HAP-1 (cell line): ENCODE measurements at regions not wholly inside any gene's neighbourhood (a gene's known extent, or its start where the extent isn't known, plus 50 kb on each side); places are given as distances from the start of the nearest gene placed in this dataset.

Experiments
- DNase-seq, 2 experiments: peaks; one replicate each; pipeline ENCODE4 v3.0.0-alpha.2; 2016 to 2020; ENCODE audit warnings: low spot score in 2 of 2
- H3K27me3 ChIP-seq: fragments of 250-450 bp; sonication (Bioruptor Pico); 2 replicates; pipeline ENCODE4 v1.5.1; 2020; ENCODE audit warnings: low read depth, mild to moderate bottlenecking, moderate library complexity
- H3K36me3 ChIP-seq: fragments of 250-450 bp; sonication (Bioruptor Pico); replicated peaks from 2 replicates; pipeline ENCODE4 v1.5.1; 2020; ENCODE audit warnings: mild to moderate bottlenecking
- H3K4me1 ChIP-seq: fragments of 250-450 bp; sonication (Bioruptor Pico); 2 replicates; pipeline ENCODE4 v1.5.1; 2020; ENCODE audit warnings: mild to moderate bottlenecking
- H3K4me3 ChIP-seq: fragments of 250-450 bp; sonication (Bioruptor Pico); 2 replicates; pipeline ENCODE4 v1.5.1; 2020; ENCODE audit warnings: mild to moderate bottlenecking, moderate library complexity
- H3K9me3 ChIP-seq: fragments of 250-450 bp; sonication (Bioruptor Pico); 2 replicates; pipeline ENCODE4 v1.5.1; 2020; ENCODE audit warnings: mild to moderate bottlenecking, moderate library complexity
- in situ Hi-C: fragments of 300-500 bp; cut with MboI; formaldehyde crosslinking; loops from 3 replicates; pipeline ENCODE4 v1.14.3; 2020; ENCODE audit warnings: low sequenced_read_pairs, inconsistent platforms, mixed read lengths

DNA sequence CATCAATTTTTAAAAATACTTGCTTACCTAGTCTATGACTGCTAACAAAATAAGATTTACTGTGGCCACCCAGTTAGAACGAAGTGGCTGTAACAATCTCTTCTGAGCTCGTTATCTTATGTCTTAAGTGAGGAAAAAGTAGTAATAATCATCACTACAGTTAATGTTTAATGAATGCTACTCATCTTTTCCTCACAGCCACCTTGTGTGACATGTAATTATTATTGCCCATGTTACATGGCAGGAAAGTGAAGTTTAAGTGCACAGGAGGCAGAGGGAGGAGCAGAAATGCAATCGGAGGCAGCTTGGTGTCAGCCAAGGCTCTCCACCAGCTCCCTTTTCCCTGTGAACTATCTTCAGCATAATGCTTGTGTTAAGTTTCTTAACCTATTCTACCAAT is 260.3 kb downstream of the B3GLCT start:
- Histone ChIP-seq H3K27me3 (no peaks in the 10 kb centered on the region), H3K4me1 (0 out of 2 replicates have a peak, but pooled peaks cover 5% of the 10 kb centered on the region), H3K4me3 (no peak overlapping the region), H3K9me3 (no peaks in the 10 kb centered on the region), H3K36me3 (no peaks in the 10 kb centered on the region)
- in situ Hi-C loops: no loop called here
- no peak for DNase-seq

DNA sequence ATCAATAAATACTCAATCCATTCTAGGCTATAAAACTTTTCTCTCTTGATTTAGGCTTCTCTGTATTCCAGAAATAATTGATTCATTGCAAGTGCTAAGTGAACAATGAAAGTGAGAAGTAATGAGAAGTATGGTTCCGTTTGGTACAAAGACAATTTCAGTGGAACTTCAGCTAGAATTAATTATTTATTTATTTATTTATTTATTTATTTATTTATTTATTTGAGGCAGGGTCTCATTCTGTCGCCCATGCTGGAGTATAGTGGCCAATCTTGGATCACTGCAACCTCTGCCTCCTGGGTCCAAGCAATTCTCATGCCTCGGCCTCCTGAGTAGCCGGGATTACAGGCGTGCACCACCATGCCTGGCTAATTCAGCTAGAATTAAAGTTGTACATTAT is 262.1 kb downstream of the B3GLCT start:
- no peak overlapping the region for H3K4me3 ChIP-seq
- in situ Hi-C loops: no loop called here

DNA sequence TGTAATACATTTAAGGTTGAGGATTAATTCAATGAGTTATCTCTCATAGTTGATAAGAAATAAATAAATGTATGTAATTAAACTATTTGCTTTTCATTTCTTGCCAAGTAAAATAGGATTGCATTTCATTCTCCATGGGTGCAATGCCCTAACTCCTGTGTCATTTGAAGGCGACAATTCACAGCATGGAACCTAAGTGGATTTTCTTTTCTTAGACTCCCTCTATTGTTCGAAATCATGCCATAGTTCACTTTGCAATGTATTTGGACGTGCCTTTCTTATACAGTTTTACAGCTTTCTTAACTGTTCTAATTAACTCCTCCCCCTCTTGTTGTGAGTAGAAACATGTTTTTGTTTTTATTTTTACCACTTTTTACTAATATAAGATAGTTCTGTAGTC is 263.0 kb downstream of the B3GLCT start:
- peak in 1 of 2 experiments; percentile 28 for DNase-seq
- no peak overlapping the region for H3K4me3 ChIP-seq
- H3K9me3 ChIP-seq: no peaks in the 10 kb centered on the region
- no peaks in the 10 kb centered on the region for H3K27me3 ChIP-seq
- H3K36me3 ChIP-seq: no peaks in the 10 kb centered on the region
- in situ Hi-C loops: no loop called here
- 0 out of 2 replicates have a peak, but pooled peaks cover 5% of the 10 kb centered on the region for H3K4me1 ChIP-seq

More for the DNA sequence above, 262.1 kb downstream of the B3GLCT start:
- H3K27me3 ChIP-seq: no peaks in the 10 kb centered on the region
- H3K9me3 ChIP-seq: no peaks in the 10 kb centered on the region
- H3K36me3 ChIP-seq: no peaks in the 10 kb centered on the region
- DNase-seq: no peak
- H3K4me1 ChIP-seq: 0 out of 2 replicates have a peak, but pooled peaks cover 5% of the 10 kb centered on the region

DNA sequence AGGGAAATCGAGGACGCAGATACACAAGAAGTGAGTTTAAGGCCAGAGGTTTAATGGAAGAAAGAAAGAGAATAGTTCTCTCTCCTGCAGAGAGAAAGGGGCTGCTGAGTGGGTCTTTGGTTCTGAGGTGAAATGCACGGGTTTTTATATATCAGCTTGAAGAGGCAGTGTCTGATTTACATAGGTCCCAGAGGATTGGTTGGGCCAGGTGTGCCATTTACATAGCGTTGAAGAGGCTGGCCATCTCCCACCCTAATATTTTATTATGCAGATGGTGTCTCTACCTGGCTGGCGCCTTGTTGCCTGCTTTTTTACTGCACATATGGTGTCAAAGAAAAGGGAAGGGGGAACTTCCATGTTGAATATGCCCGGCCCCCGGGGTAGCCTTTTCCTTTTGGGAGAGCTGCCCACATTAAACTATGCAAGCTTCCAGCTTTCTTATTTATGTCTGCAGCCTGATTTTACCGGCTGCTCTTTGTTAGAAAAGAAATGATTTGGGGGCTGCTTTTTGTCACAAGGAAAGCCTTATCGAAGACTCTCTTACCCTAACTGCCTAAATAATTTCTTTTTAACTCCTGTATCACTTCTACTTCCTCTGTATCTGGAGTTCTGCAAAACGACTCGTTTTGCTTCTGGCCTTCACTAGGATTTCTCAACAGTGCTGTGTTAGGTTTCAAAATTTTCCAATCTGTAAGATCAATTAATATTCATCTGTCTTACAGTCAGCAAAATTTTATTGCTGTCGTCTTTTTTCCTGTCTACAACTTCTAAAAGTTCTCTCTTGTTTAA is 268.5 kb downstream of the B3GLCT start:
- no peaks in the 10 kb centered on the region for H3K9me3 ChIP-seq
- no peaks in the 10 kb centered on the region for H3K27me3 ChIP-seq
- no peaks in the 10 kb centered on the region for H3K36me3 ChIP-seq
- no peak for DNase-seq
- H3K4me1 ChIP-seq: no peaks in the 10 kb centered on the region
- in situ Hi-C loops: no loop called here
- no peak overlapping the region for H3K4me3 ChIP-seq

DNA sequence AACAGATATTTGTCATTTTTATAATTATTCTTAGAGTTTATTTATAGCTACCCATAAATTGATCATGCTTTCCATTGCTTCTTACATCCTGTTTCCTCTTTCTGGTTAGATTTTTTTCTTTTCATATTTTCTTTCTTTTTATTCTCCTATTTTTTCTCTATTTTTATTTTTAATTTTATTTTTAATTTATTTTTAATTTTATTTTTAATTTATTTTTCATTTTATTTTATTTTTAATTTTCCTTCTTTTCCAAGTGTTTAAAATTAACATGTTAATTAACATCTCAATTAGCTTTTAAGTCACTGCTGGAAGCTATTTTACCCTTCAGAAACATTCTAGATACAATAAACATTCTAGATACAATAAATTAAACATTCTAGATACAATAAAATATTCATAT is 269.6 kb downstream of the B3GLCT start:
- no peaks in the 10 kb centered on the region for H3K27me3 ChIP-seq
- in situ Hi-C loops: no loop called here
- DNase-seq: no peak
- H3K4me3 ChIP-seq: no peak overlapping the region
- no peaks in the 10 kb centered on the region for H3K36me3 ChIP-seq
- H3K4me1 ChIP-seq: no peaks in the 10 kb centered on the region
- no peaks in the 10 kb centered on the region for H3K9me3 ChIP-seq

DNA sequence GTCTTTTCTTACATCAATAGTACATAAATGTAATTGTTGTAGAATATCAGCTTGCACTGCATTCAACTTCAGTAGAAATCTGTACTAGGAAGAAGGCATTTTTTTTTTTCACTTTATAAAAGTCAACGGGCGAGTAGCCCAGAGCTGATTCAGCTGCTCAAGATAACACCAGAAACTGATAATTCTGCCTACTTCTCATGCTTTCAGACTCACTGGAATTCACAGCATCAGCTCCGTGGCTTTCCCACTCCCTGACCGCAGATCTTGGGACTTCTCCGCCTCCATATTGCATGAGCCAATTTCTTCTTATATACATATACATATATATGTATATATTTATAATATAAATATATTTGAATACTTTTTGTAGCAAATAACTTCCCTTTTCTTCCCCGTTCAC is 263.1 kb upstream of the RXFP2 start:
- Histone ChIP-seq H3K36me3 (no peaks in the 10 kb centered on the region), H3K9me3 (no peaks in the 10 kb centered on the region), H3K4me3 (no peak overlapping the region), H3K27me3 (no peaks in the 10 kb centered on the region), H3K4me1 (peaks cover 5% of the 10 kb centered on the region)
- no peak for DNase-seq
- in situ Hi-C loops: no loop called here

DNA sequence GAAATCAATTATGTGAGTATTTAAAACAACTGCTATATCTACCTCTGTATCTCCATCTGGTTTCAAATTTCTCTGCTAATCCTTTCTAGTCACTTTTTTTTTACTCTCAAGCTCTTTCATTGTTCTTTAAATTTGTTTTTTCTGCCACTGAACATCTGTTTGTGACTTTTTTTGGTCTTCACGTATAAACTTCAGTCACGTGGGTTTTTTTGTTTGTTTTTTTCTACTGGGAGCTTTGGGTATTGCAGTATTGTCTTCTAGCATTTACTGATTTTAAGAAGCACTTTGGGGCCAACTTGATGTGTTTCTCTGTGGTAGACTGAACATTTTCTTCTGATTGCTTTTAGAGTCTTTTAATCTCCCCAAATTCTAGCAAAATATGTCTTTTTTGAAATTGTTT is 262.6 kb upstream of the RXFP2 start:
- Histone ChIP-seq H3K36me3 (no peaks in the 10 kb centered on the region), H3K9me3 (no peaks in the 10 kb centered on the region), H3K27me3 (no peaks in the 10 kb centered on the region), H3K4me1 (peaks cover 5% of the 10 kb centered on the region), H3K4me3 (no peak overlapping the region)
- in situ Hi-C loops: no loop called here
- peak in 1 of 2 experiments; percentile 42 for DNase-seq

- Histone ChIP-seq H3K4me3 (no peak overlapping the region), H3K27me3 (no peaks in the 10 kb centered on the region), H3K9me3 (no peaks in the 10 kb centered on the region), H3K36me3 (no peaks in the 10 kb centered on the region), H3K4me1 (peaks cover 5% of the 10 kb centered on the region)
- in situ Hi-C loops: no loop called here
- DNase-seq: no peak
These were observed 261.4 kb upstream of the RXFP2 start for GRCh38 chr13:31477961-31478360.

GRCh38 chr13:31485183-31485582 is 254.1 kb upstream of the RXFP2 start:
- H3K4me1 ChIP-seq: no peaks in the 10 kb centered on the region
- H3K27me3 ChIP-seq: no peaks in the 10 kb centered on the region
- DNase-seq: no peak
- no peak overlapping the region for H3K4me3 ChIP-seq
- in situ Hi-C loops: no loop called here
- H3K9me3 ChIP-seq: no peaks in the 10 kb centered on the region
- H3K36me3 ChIP-seq: no peaks in the 10 kb centered on the region

DNA sequence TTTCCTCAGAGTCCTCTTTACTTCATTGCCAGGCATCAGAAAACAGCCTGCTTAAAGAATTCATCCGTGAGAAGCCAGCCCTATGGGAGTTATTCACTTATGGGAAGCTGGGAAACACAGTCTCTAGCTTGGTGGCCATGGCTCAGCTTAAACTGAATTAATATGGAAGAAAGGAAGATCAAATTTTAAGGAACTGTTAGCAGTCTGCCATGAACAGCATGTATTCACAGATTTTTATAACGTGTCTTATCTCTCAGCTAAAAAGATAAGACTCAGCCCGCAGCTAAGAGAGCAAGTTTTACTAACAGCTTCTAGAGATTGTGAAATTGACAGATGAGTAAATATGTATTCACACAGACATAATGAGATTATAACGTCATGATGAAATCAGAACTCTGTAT is 253.7 kb upstream of the RXFP2 start:
- Histone ChIP-seq H3K27me3 (no peaks in the 10 kb centered on the region; the same call in 1 of the 2 replicates), H3K36me3 (no peaks in the 10 kb centered on the region), H3K4me3 (no peak overlapping the region), H3K9me3 (no peaks in the 10 kb centered on the region), H3K4me1 (no peaks in the 10 kb centered on the region)
- in situ Hi-C loops: no loop called here
- DNase-seq: no peak

DNA sequence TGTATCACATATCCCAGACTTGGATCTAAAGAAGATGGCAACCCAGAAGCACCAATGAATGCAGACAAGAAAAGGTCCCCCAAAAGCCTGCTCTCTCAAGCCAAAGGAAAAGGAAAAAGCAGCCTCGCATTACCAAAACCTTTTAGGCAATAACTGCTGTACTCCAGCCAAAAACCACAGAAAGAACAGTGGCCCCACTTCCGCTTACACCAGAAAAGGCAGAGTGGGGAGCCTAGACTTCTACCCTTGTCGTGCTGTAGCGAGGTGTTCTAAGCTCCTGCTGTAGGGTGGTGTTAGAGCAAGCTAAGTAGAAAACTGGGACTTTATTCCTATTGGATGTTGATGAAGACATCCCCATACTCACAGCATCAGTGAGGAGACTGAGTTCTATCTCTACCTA is 244.0 kb upstream of the RXFP2 start:
- peaks cover 2% of the 10 kb centered on the region; the same call in 1 of the 2 replicates for H3K9me3 ChIP-seq
- in situ Hi-C loops: no loop called here
- no peaks in the 10 kb centered on the region for H3K4me1 ChIP-seq
- H3K4me3 ChIP-seq: no peak overlapping the region
- H3K36me3 ChIP-seq: no peaks in the 10 kb centered on the region
- no peaks in the 10 kb centered on the region; the same call in 1 of the 2 replicates for H3K27me3 ChIP-seq
- no peak for DNase-seq

- DNase-seq: no peak
- H3K4me3 ChIP-seq: no peak overlapping the region
- no peaks in the 10 kb centered on the region for H3K4me1 ChIP-seq
- H3K27me3 ChIP-seq: no peaks in the 10 kb centered on the region
- no peaks in the 10 kb centered on the region for H3K36me3 ChIP-seq
- peaks cover 2% of the 10 kb centered on the region; the same call in 1 of the 2 replicates for H3K9me3 ChIP-seq
- in situ Hi-C loops: no loop called here
These were observed 240.1 kb upstream of the RXFP2 start for GRCh38 chr13:31499274-31499673.

DNA sequence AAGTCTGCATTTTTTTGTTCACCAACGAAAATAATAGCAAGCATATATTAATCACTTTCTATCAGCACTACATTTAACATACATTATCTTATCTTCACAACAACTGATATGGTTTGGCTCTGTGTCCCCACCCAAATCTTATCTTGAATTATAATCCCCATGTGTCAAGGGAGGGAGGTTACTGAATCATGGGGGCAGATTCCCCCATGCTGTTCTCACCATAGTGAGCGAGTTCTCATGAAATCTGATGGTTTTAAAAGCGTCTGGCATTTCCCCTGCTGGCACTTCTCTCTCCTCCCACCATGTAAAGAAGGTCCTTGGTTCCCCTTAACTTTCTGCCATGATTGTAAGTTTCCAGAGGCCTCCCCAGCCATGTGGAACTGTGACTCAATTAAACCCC is 235.7 kb upstream of the RXFP2 start:
- Histone ChIP-seq H3K27me3 (no peaks in the 10 kb centered on the region), H3K4me1 (no peaks in the 10 kb centered on the region)
- in situ Hi-C loops: no loop called here

GRCh38 chr13:31504918-31505317 is 234.4 kb upstream of the RXFP2 start:
- Histone ChIP-seq H3K4me3 (no peak overlapping the region), H3K36me3 (no peaks in the 10 kb centered on the region), H3K9me3 (no peaks in the 10 kb centered on the region), H3K27me3 (no peaks in the 10 kb centered on the region; the same call in 1 of the 2 replicates), H3K4me1 (no peaks in the 10 kb centered on the region)
- in situ Hi-C loops: no loop called here
- DNase-seq: no peak

More for the DNA sequence above, 235.7 kb upstream of the RXFP2 start:
- DNase-seq: no peak
- H3K36me3 ChIP-seq: no peaks in the 10 kb centered on the region
- H3K9me3 ChIP-seq: no peaks in the 10 kb centered on the region
- H3K4me3 ChIP-seq: no peak overlapping the region
